ENCODE measurements at regions not wholly inside any gene's neighbourhood (a gene's known extent, or its start where the extent isn't known, plus 50 kb on each side); places are given as distances from the start of the nearest gene placed in this dataset.
A peak's percentile ranks its signal among the peaks of the same experiment; 100 is the strongest.

GRCh38 chr6:118740372-118740771 is 89.0 kb upstream of the CEP85L start:
- TF ChIP-seq, protein P1, sequence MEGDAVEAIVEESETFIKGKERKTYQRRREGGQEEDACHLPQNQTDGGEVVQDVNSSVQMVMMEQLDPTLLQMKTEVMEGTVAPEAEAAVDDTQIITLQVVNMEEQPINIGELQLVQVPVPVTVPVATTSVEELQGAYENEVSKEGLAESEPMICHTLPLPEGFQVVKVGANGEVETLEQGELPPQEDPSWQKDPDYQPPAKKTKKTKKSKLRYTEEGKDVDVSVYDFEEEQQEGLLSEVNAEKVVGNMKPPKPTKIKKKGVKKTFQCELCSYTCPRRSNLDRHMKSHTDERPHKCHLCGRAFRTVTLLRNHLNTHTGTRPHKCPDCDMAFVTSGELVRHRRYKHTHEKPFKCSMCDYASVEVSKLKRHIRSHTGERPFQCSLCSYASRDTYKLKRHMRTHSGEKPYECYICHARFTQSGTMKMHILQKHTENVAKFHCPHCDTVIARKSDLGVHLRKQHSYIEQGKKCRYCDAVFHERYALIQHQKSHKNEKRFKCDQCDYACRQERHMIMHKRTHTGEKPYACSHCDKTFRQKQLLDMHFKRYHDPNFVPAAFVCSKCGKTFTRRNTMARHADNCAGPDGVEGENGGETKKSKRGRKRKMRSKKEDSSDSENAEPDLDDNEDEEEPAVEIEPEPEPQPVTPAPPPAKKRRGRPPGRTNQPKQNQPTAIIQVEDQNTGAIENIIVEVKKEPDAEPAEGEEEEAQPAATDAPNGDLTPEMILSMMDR (IDR thresholded peaks at IDR 0.05; ENCODE audit: low read length, missing control alignments) = no peak
- peak; percentile 52 for DNase-seq (ENCODE audit: low read depth)

DNA sequence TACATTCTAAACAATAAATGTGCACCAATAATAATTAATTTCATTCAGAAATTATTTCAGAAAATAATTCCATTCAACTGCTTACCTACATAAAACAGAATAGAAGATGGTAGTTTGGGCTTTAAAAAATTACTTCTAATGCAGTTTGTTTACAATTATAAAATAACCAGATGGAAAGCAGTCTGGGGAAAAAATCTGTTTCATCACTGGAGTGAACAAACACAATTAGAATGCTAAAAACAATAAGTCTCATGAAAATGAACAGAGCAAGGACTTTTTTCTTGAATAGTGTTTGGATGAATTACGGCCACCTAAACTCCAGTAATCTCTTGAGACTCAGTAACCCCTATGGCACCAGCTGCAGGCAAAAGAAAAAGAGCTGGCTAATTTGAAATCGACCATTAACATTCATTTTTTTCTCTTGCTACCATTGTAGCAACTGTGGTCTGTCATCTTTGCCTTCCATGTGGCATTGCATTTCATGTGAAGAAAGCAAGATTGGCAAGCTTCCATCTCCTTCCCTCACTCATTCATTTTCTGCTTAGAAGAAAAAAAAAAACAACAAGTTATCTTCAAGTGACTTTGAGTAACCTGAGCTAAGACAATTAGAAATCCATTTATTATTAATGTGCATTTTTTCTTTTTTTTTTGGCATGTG is 88.4 kb upstream of the CEP85L start:
- peak; percentile 34 for DNase-seq (ENCODE audit: low read depth)
- TF ChIP-seq, protein P1 (IDR thresholded peaks at IDR 0.05; ENCODE audit: low read length, missing control alignments) = no peak
- no peak overlapping the region for H3K4me3 ChIP-seq (replicated peaks; ENCODE audit: low read depth, low read length)

More at GRCh38 chr6:118740372-118740771, 89.0 kb upstream of the CEP85L start:
- H3K4me3 ChIP-seq (replicated peaks; ENCODE audit: low read depth, low read length) = no peak overlapping the region

DNA sequence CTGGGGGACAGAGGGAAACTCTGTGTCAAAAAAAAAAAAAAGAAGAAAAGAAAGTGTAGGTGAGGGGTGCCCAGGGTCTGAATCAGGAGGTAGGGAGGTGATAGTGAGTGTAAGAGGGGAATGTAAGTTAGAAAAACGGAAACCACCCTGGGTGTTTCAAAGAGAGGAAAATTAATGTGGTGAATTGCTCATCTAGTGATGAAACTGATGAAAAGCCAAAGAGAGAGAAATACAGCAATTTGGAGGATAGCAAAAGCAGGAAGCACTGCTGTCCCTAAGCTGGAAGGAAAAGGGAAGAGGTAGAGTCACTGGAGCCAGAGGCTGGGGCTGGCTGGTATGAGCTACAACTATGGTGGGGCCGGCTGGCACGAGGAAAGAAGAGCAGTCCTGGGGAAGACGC is 85.0 kb upstream of the CEP85L start:
- TF ChIP-seq, protein P1 (IDR thresholded peaks at IDR 0.05; ENCODE audit: low read length, missing control alignments) = no peak
- no peak overlapping the region for H3K4me3 ChIP-seq (replicated peaks; ENCODE audit: low read depth, low read length)
- no peak for DNase-seq (ENCODE audit: low read depth)

DNA sequence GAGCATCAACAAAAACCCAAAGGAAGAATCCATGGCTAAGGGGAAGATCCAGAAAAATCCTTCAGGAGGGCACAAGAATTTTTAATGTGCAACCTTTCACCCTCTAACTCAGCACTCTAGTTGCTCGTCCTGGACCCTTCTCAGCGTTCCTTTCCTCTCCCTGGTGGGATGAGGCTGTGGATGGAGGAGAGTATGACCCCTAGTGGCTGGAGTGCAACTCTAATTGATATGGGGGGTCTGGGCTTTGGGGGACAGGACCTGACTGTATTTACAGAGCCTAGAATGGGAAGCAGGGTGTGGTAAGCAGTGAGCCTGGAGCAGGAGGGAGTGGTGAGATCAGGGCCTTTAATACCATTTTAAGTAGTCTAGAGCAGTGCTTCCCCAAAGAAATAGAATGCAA is 83.9 kb upstream of the CEP85L start:
- H3K4me3 ChIP-seq (replicated peaks; ENCODE audit: low read depth, low read length) = no peak overlapping the region
- DNase-seq (ENCODE audit: low read depth) = peak; percentile 37
- TF ChIP-seq, protein P1 (IDR thresholded peaks at IDR 0.05; ENCODE audit: low read length, missing control alignments) = peak; percentile 66

- TF ChIP-seq, protein P1 (IDR thresholded peaks at IDR 0.05; ENCODE audit: low read length, missing control alignments) = no peak
- DNase-seq (ENCODE audit: low read depth) = no peak
- no peak overlapping the region for H3K4me3 ChIP-seq (replicated peaks; ENCODE audit: low read depth, low read length)
Observed at GRCh38 chr6:118725944-118726343, 74.6 kb upstream of the CEP85L start.

GRCh38 chr6:118724211-118724610 is 72.8 kb upstream of the CEP85L start:
- TF ChIP-seq, protein P1 (IDR thresholded peaks at IDR 0.05; ENCODE audit: low read length, missing control alignments) = no peak
- DNase-seq (ENCODE audit: low read depth) = peak; percentile 42
- H3K4me3 ChIP-seq (replicated peaks; ENCODE audit: low read depth, low read length) = no peak overlapping the region
